Adrenal gland (tissue), 9 donors: ENCODE measurements at regions not wholly inside any gene's neighbourhood (a gene's known extent, or its start where the extent isn't known, plus 50 kb on each side); places are given as distances from the start of the nearest gene placed in this dataset.

Experiments used
- DNase-seq, 7 donors: peaks; one replicate each; pipeline ENCODE4 v3.0.0-alpha.2; 2019 to 2020
- H3K27ac ChIP-seq, 5 donors: fragments of 200-600 bp; sonication (generic) in 4 of 5; 1 replicate in 3 of 5; 2 replicates in 2 of 5; pipeline versions ENCODE4 v1.5.1 to v1.8.0; 2016 to 2020; ENCODE audit warnings: mild to moderate bottlenecking in 1 of 5
- H3K27me3 ChIP-seq: fragments of 200-600 bp; 2 replicates; pipeline ENCODE4 v1.8.0; 2021
- H3K36me3 ChIP-seq, 2 donors: fragments of 200-600 bp; replicated peaks in 1 of 2; 1 replicate in 1 of 2; 2 replicates in 1 of 2; pipeline versions ENCODE4 v1.5.1 to v1.8.0; 2018 to 2022
- H3K4me1 ChIP-seq, 2 donors: fragments of 200-600 bp; replicated peaks in 1 of 2; 1 replicate in 1 of 2; 2 replicates in 1 of 2; pipeline versions ENCODE4 v1.5.1 to v1.8.0; 2018 to 2021
- H3K4me3 ChIP-seq, 4 donors: fragments of 200-600 bp; sonication (generic) in 3 of 4; one replicate each; pipeline ENCODE4 v1.5.1; 2016 to 2018
- H3K9me3 ChIP-seq, 3 donors: fragments of 200-600 bp; sonication (generic) in 1 of 3; replicated peaks in 1 of 3; 1 replicate in 2 of 3; 2 replicates in 1 of 3; pipeline versions ENCODE4 v1.5.1 to v1.8.0; 2016 to 2021
- POLR2A ChIP-seq, 2 donors: fragments of 450-650 bp; IDR thresholded peaks; one replicate each; pipeline ENCODE4 v1.6.1; 2017; ENCODE audit warnings: antibody characterized with exemption in 2 of 2, mild to moderate bottlenecking in 2 of 2, moderate library complexity in 1 of 2
- WGBS, 4 donors: extraction: QIAGEN DNeasy Blood & Tissue Kit in 2 of 4; methylation state at CpG; one replicate each; pipeline versions ENCODE4 v1.1.5 to v1.1.7; 2013 to 2017; 5-methylcytosine and 5-hydroxymethylcytosine counted together
- intact Hi-C, 2 donors: fragments of 100-400 bp; cut with DNase I; formaldehyde crosslinking; loops; one replicate each; pipeline versions ENCODE4 v1.14.1 to v1.15.0; 2022 to 2023
- TF ChIP-seq, protein P1 (sequence below), 6 experiments: fragments of 450-650 bp in 4 of 6; fragments of 200-600 bp in 2 of 6; sonication (generic) in 1 of 6; IDR thresholded peaks; 1 replicate in 5 of 6; 2 replicates in 1 of 6; pipeline versions ENCODE4 v1.5.1 to v1.8.0; 2016 to 2021; ENCODE audit warnings: antibody characterized with exemption in 6 of 6, mild to moderate bottlenecking in 2 of 6, moderate library complexity in 1 of 6
- donor health status: healthy with polysubstance abuse.
- donor health status: Bipolar disorder and iron deficiency.
- donor health status: DM: yes; HTN: yes; CAD: no.
- donor health status: DM: no; HTN: no; CAD: no.
- donor health status: DM: no; HTN: no; CAD: no.

DNA sequence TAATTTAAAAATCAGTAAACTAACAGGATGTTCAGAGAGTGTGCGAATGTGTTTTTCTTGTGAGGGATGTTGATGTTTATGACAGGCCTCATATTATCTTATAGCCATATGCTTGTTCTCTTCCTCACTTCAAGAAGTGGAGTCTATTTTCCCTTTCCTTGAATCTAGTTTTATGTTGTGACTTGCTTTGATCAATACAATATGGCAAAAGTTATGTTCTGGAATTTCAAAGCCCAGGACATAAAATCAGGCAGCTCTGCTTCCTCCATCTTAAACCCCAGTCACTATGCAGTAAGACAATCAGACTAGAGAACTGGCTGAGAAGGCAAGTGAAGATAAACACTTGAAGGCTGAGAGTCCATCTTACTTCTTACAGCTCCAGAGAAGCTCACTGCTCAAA, 585.1 kb upstream of the NETO1 start:
- TF ChIP-seq, protein P1, sequence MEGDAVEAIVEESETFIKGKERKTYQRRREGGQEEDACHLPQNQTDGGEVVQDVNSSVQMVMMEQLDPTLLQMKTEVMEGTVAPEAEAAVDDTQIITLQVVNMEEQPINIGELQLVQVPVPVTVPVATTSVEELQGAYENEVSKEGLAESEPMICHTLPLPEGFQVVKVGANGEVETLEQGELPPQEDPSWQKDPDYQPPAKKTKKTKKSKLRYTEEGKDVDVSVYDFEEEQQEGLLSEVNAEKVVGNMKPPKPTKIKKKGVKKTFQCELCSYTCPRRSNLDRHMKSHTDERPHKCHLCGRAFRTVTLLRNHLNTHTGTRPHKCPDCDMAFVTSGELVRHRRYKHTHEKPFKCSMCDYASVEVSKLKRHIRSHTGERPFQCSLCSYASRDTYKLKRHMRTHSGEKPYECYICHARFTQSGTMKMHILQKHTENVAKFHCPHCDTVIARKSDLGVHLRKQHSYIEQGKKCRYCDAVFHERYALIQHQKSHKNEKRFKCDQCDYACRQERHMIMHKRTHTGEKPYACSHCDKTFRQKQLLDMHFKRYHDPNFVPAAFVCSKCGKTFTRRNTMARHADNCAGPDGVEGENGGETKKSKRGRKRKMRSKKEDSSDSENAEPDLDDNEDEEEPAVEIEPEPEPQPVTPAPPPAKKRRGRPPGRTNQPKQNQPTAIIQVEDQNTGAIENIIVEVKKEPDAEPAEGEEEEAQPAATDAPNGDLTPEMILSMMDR (IDR thresholded peaks at IDR 0.05): no peak
- TF ChIP-seq POLR2A (IDR thresholded peaks at IDR 0.05): no peak
- Histone ChIP-seq H3K27me3 (no peaks in the 10 kb centered on the region), H3K36me3 (no peaks in the 10 kb centered on the region), H3K9me3 (no peaks in the 10 kb centered on the region), H3K4me1 (no peaks in the 10 kb centered on the region), H3K27ac (no peak overlapping the region), H3K4me3 (no peak overlapping the region)
- intact Hi-C loops: no loop called here
- 85 to 95% (median 91%) methylated on average over 1 of the region's 1 CpG for WGBS, 4 donors
- no peak for DNase-seq

DNA sequence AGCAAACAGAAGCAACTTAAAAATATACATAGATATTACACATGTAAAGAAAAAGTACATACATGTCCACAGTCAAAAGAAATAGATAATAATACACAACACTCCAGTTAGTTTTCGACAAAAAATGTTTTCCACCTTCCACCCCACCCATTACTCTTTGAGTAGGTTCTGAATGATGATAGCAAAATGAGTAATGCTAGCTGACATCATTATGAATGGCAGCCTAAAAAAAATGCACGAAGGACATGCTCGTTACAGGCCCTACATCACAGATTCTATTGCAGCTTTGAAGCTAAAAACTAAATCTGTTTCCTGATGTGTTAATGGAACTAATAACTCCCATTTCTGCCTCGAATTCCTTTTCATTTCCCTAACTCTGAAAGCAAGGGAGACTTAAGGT, 578.7 kb upstream of the NETO1 start:
- Histone ChIP-seq H3K27ac (no peak overlapping the region), H3K36me3 (no peaks in the 10 kb centered on the region), H3K9me3 (no peaks in the 10 kb centered on the region), H3K4me1 (no peaks in the 10 kb centered on the region), H3K27me3 (no peaks in the 10 kb centered on the region), H3K4me3 (no peak overlapping the region)
- WGBS, 4 donors: 52 to 67% (median 64%) methylated on average over 4 of the region's 4 CpGs
- no peak for DNase-seq
- TF ChIP-seq POLR2A (IDR thresholded peaks at IDR 0.05): no peak
- TF ChIP-seq, protein P1 (IDR thresholded peaks at IDR 0.05): no peak
- intact Hi-C loops: no loop called here

DNA sequence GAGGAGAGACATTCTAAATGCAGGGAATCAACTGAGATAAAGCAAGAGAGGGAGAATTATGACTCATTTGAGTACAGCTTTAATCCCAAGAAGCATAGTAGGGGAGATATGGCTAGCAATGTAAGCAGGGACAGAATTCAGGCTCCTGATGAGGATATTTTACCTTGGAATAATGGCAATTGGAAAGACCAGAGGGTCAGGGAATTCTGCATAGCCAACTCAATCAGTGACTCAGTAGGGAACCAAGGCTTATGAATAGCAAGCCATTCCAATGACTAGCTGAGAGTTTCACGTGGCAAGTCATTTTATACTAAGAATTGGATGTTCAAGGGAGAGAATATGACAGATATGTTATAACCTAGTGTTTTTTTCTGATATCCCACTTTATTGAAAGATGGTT, 563.8 kb upstream of the NETO1 start:
- H3K36me3 ChIP-seq: no peaks in the 10 kb centered on the region
- no peak for DNase-seq
- 14 to 39% (median 27%) methylated on average over 1 of the region's 1 CpG for WGBS, 4 donors
- TF ChIP-seq, protein P1 (IDR thresholded peaks at IDR 0.05): no peak
- TF ChIP-seq POLR2A (IDR thresholded peaks at IDR 0.05): no peak
- H3K4me1 ChIP-seq: no peaks in the 10 kb centered on the region
- no peaks in the 10 kb centered on the region for H3K9me3 ChIP-seq
- H3K4me3 ChIP-seq: no peak overlapping the region
- H3K27me3 ChIP-seq: no peaks in the 10 kb centered on the region
- no peak overlapping the region for H3K27ac ChIP-seq
- intact Hi-C loops: no loop called here

DNA sequence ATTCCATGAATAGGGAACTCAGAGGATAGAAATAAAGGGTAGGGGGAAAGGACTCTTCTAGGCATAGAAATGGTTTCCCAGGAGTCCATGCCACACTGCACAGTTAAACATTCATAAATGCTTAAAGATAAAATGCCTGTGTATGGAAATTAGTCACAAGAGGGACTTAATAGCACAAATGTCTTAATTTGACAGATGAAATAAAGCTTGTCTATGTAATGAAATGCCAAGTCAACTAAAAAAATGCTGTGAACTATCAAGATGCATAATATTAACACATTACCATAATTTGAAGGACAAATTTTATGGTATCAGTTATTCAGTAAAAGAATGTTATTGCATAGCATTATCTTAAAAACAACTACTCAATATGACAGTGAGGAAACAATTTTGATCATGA, 553.2 kb upstream of the NETO1 start:
- H3K27me3 ChIP-seq: no peaks in the 10 kb centered on the region
- no peak overlapping the region for H3K4me3 ChIP-seq
- DNase-seq: no peak
- no peaks in the 10 kb centered on the region for H3K36me3 ChIP-seq
- TF ChIP-seq, protein P1 (IDR thresholded peaks at IDR 0.05): no peak
- no peak for TF ChIP-seq POLR2A (IDR thresholded peaks at IDR 0.05)
- intact Hi-C loops: no loop called here
- no peaks in the 10 kb centered on the region for H3K9me3 ChIP-seq
- no peak overlapping the region for H3K27ac ChIP-seq
- H3K4me1 ChIP-seq: no peaks in the 10 kb centered on the region
